ENCODE measurements at regions not wholly inside any gene's neighbourhood (a gene's known extent, or its start where the extent isn't known, plus 50 kb on each side); places are given as distances from the start of the nearest gene placed in this dataset.
A peak's percentile ranks its signal among the peaks of the same experiment; 100 is the strongest.

GRCh38 chr2:5391362-5391761 lies 300.8 kb upstream of the SOX11 start:
- Histone ChIP-seq H3K27me3 (ENCODE audit: insufficient read depth, low read depth, severe bottlenecking) (no peaks in the 10 kb centered on the region), H3K36me3 (no peaks in the 10 kb centered on the region), H3K4me3 (ENCODE audit: low read depth, low read length) (no peak overlapping the region), H3K27ac (no peak overlapping the region), H3K9me3 (ENCODE audit: severe bottlenecking) (no peaks in the 10 kb centered on the region)
- TF ChIP-seq CTCF (IDR thresholded peaks at IDR 0.05; ENCODE audit: low read depth, low read length) = no peak
- DNase-seq = no peak

- no peak for DNase-seq
- Histone ChIP-seq H3K27ac (no peak overlapping the region), H3K9me3 (ENCODE audit: severe bottlenecking) (no peaks in the 10 kb centered on the region), H3K36me3 (no peaks in the 10 kb centered on the region), H3K4me3 (ENCODE audit: low read depth, low read length) (no peak overlapping the region), H3K27me3 (ENCODE audit: insufficient read depth, low read depth, severe bottlenecking) (no peaks in the 10 kb centered on the region)
- no peak for TF ChIP-seq CTCF (IDR thresholded peaks at IDR 0.05; ENCODE audit: low read depth, low read length)
Observed at GRCh38 chr2:5392658-5393057, 299.5 kb upstream of the SOX11 start.

- H3K4me3 ChIP-seq (ENCODE audit: low read depth, low read length) = no peak overlapping the region
- H3K27ac ChIP-seq = no peak overlapping the region
- no peaks in the 10 kb centered on the region for H3K36me3 ChIP-seq
- no peaks in the 10 kb centered on the region for H3K27me3 ChIP-seq (ENCODE audit: insufficient read depth, low read depth, severe bottlenecking)
- no peak for TF ChIP-seq CTCF (IDR thresholded peaks at IDR 0.05; ENCODE audit: low read depth, low read length)
- DNase-seq = no peak
- H3K9me3 ChIP-seq (ENCODE audit: severe bottlenecking) = no peaks in the 10 kb centered on the region
Observed at GRCh38 chr2:5393474-5393873, 298.7 kb upstream of the SOX11 start.

GRCh38 chr2:5394223-5394622 lies 298.0 kb upstream of the SOX11 start:
- H3K9me3 ChIP-seq (ENCODE audit: severe bottlenecking) = no peaks in the 10 kb centered on the region
- H3K4me3 ChIP-seq (ENCODE audit: low read depth, low read length) = no peak overlapping the region
- no peaks in the 10 kb centered on the region for H3K27me3 ChIP-seq (ENCODE audit: insufficient read depth, low read depth, severe bottlenecking)
- no peak for TF ChIP-seq CTCF (IDR thresholded peaks at IDR 0.05; ENCODE audit: low read depth, low read length)
- H3K27ac ChIP-seq = no peak overlapping the region
- H3K36me3 ChIP-seq = no peaks in the 10 kb centered on the region
- DNase-seq = no peak

- Histone ChIP-seq H3K9me3 (ENCODE audit: severe bottlenecking) (no peaks in the 10 kb centered on the region), H3K4me3 (ENCODE audit: low read depth, low read length) (no peak overlapping the region), H3K27ac (peak overlapping the region; percentile 27; the same call in 1 of the 2 replicates), H3K27me3 (ENCODE audit: insufficient read depth, low read depth, severe bottlenecking) (no peaks in the 10 kb centered on the region), H3K36me3 (no peaks in the 10 kb centered on the region)
- TF ChIP-seq CTCF (IDR thresholded peaks at IDR 0.05; ENCODE audit: low read depth, low read length) = no peak
- no peak for DNase-seq
Observed at GRCh38 chr2:5401115-5401657, 291.0 kb upstream of the SOX11 start.

GRCh38 chr2:5403392-5403791 lies 288.8 kb upstream of the SOX11 start:
- H3K27me3 ChIP-seq (ENCODE audit: insufficient read depth, low read depth, severe bottlenecking) = no peaks in the 10 kb centered on the region
- H3K27ac ChIP-seq = no peak overlapping the region
- H3K9me3 ChIP-seq (ENCODE audit: severe bottlenecking) = no peaks in the 10 kb centered on the region
- H3K36me3 ChIP-seq = no peaks in the 10 kb centered on the region
- no peak for TF ChIP-seq CTCF (IDR thresholded peaks at IDR 0.05; ENCODE audit: low read depth, low read length)
- no peak overlapping the region for H3K4me3 ChIP-seq (ENCODE audit: low read depth, low read length)
- no peak for DNase-seq

Measured in WERI-Rb-1 (cell line).